ENCODE measurements at regions not wholly inside any gene's neighbourhood (a gene's known extent, or its start where the extent isn't known, plus 50 kb on each side); places are given as distances from the start of the nearest gene placed in this dataset.

DNA sequence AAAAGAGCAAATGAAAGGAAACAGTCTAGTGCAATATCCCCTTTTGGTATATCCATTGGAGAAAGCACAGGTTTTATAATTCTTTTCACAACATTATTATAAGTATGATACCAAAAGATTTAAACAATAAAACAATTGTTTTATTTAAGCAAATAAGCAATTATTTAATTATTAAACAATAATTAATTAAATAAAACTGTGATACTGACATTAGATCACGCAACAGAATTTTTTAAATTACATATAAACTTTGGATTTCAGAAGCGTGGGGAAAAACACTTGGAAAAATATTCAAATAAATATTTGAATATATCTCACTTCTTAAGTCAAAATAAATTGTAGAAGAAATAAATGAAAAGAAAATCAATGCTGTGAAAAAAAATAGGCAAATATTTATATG lies 76.2 kb upstream of the STXBP5 start:
- H3K36me3 ChIP-seq (ENCODE audit: low read depth, missing control alignments), result no peaks in the 10 kb centered on the region
- intact Hi-C loops (cut with DNase I; ENCODE audit: low total_unique reads), result no loop called here
- H3K4me3 ChIP-seq, result no peak overlapping the region
- no peak overlapping the region for H3K27ac ChIP-seq
- 92 to 96% methylated on average over 2 of the region's 2 CpGs for WGBS, 2 donors
- no peaks in the 10 kb centered on the region for H3K4me1 ChIP-seq
- no peaks in the 10 kb centered on the region for H3K27me3 ChIP-seq
- TF ChIP-seq, protein P1, sequence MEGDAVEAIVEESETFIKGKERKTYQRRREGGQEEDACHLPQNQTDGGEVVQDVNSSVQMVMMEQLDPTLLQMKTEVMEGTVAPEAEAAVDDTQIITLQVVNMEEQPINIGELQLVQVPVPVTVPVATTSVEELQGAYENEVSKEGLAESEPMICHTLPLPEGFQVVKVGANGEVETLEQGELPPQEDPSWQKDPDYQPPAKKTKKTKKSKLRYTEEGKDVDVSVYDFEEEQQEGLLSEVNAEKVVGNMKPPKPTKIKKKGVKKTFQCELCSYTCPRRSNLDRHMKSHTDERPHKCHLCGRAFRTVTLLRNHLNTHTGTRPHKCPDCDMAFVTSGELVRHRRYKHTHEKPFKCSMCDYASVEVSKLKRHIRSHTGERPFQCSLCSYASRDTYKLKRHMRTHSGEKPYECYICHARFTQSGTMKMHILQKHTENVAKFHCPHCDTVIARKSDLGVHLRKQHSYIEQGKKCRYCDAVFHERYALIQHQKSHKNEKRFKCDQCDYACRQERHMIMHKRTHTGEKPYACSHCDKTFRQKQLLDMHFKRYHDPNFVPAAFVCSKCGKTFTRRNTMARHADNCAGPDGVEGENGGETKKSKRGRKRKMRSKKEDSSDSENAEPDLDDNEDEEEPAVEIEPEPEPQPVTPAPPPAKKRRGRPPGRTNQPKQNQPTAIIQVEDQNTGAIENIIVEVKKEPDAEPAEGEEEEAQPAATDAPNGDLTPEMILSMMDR (IDR thresholded peaks at IDR 0.05), result no peak
- no peak for TF ChIP-seq POLR2A (IDR thresholded peaks at IDR 0.05)
- H3K9me3 ChIP-seq, result no peaks in the 10 kb centered on the region
- no peak for DNase-seq

DNA sequence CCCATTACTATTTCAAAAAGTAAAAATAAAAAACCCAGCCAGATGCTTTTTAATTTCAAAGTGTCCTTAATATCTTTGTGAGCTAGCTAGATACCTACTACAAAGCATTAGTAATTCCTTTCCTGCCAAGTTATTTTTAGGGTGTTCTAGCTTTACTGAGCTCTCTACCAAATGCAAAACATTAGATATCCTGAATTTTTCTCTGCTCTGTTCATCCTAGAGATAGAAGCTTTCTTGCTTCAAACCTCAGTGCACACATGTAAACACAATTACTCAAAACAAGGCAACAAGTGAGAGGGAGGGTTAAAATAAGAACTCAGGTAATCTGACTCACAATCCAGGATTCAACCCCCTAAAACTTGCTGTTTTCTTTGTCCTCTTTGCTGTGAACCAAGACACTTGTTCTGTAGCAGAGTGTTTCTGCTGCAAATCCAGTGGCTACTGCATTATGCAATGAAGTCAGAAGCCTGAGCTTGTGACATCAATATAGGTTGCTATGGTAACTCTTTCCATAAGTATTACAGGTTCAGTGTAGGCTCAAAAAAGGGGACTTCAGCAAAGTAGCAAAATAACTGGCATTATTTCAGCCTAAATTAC lies 72.6 kb upstream of the STXBP5 start:
- intact Hi-C loops (cut with DNase I; ENCODE audit: low total_unique reads), result no loop called here
- no peak overlapping the region for H3K4me3 ChIP-seq

DNA sequence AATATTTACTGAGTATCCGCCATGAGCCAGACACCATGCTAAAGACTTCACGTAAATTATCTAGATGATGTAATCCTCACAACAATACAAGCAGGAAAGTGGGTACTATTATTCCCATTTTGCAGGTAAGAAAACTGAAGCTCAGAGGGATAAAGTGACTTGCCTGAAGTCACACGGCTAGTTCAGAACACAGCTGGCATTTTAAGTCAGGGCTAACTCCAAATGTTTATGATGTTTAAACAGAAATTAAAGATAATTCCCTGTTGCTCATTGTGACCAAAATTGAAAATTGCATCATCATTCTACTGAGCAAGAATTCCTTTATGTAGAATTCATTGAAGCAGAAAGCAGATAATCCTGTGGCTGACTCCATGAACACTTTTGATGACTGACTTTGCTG lies 71.3 kb upstream of the STXBP5 start:
- intact Hi-C loops (cut with DNase I; ENCODE audit: low total_unique reads), result no loop called here
- H3K27ac ChIP-seq, result no peak overlapping the region
- WGBS, 2 donors, result 97 to 98% methylated on average over 3 of the region's 3 CpGs
- no peaks in the 10 kb centered on the region for H3K4me1 ChIP-seq
- no peak for DNase-seq
- no peak for TF ChIP-seq POLR2A (IDR thresholded peaks at IDR 0.05)
- TF ChIP-seq, protein P1 (IDR thresholded peaks at IDR 0.05), result no peak
- H3K4me3 ChIP-seq, result no peak overlapping the region
- no peaks in the 10 kb centered on the region for H3K9me3 ChIP-seq
- H3K36me3 ChIP-seq (ENCODE audit: low read depth, missing control alignments), result no peaks in the 10 kb centered on the region
- no peaks in the 10 kb centered on the region for H3K27me3 ChIP-seq

More for the DNA sequence above, 72.6 kb upstream of the STXBP5 start:
- DNase-seq, result no peak
- Histone ChIP-seq H3K27me3 (no peaks in the 10 kb centered on the region), H3K36me3 (ENCODE audit: low read depth, missing control alignments) (no peaks in the 10 kb centered on the region), H3K4me1 (no peaks in the 10 kb centered on the region), H3K9me3 (no peaks in the 10 kb centered on the region), H3K27ac (no peak overlapping the region)
- TF ChIP-seq POLR2A (IDR thresholded peaks at IDR 0.05), result no peak

DNA sequence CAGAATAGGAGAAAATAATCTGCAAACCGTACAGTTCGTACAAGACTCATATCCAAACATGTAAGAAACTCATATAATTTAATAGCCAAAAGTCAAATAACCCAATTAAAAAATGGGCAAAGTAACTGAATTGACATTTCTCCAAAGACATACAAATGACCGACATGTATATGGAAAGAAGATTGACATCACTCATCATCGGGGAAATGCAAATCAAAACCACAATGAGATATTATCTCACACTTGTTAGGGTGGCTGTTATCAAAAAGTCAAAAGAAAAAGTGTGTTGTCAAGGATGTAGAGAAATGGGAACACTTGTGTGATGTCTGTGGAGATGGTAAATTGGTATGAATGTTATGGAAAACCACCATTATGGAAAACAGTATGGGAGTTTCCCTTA lies 70.5 kb upstream of the STXBP5 start:
- Histone ChIP-seq H3K27me3 (no peaks in the 10 kb centered on the region), H3K9me3 (no peaks in the 10 kb centered on the region), H3K4me3 (no peak overlapping the region), H3K4me1 (no peaks in the 10 kb centered on the region), H3K36me3 (ENCODE audit: low read depth, missing control alignments) (no peaks in the 10 kb centered on the region), H3K27ac (no peak overlapping the region)
- intact Hi-C loops (cut with DNase I; ENCODE audit: low total_unique reads), result no loop called here
- TF ChIP-seq, protein P1 (IDR thresholded peaks at IDR 0.05), result no peak
- no peak for TF ChIP-seq POLR2A (IDR thresholded peaks at IDR 0.05)
- no peak for DNase-seq
- 87 to 94% methylated on average over 4 of the region's 4 CpGs for WGBS, 2 donors

DNA sequence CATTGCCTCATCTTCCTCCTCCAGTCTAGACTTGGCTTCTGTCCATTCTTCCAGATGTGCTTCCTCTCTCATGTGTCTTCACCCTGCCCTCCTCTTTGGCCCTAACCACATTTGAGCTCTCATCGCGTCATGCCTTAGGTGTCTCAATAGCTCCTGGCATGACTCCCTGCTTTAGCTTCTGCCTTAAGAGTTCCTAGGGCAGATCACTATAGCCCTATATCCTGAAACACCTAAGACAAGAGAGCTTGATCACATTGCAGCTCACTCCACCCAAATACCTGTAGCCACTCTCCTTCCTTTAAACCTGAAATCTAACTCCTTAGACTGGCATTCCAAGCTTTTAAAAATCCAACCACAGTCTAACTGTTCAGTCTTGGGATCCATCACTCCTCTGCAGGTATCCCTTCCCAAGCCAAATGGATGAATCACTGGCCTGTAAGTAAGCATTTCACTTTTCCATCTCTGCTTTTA lies 69.0 kb upstream of the STXBP5 start:
- Histone ChIP-seq H3K4me1 (no peaks in the 10 kb centered on the region), H3K4me3 (no peak overlapping the region), H3K36me3 (ENCODE audit: low read depth, missing control alignments) (no peaks in the 10 kb centered on the region), H3K27me3 (no peaks in the 10 kb centered on the region), H3K9me3 (no peaks in the 10 kb centered on the region), H3K27ac (no peak overlapping the region)
- TF ChIP-seq, protein P1 (IDR thresholded peaks at IDR 0.05), result no peak
- no peak for TF ChIP-seq POLR2A (IDR thresholded peaks at IDR 0.05)
- DNase-seq, result no peak
- 74 to 83% methylated on average over 2 of the region's 2 CpGs for WGBS, 2 donors
- intact Hi-C loops (cut with DNase I; ENCODE audit: low total_unique reads), result no loop called here
